GM12872 (cell line): ENCODE measurements at regions not wholly inside any gene's neighbourhood (a gene's known extent, or its start where the extent isn't known, plus 50 kb on each side); places are given as distances from the start of the nearest gene placed in this dataset.
A peak's percentile ranks its signal among the peaks of the same experiment; 100 is the strongest.

Source experiments
- CTCF ChIP-seq: IDR thresholded peaks from 3 replicates; pipeline ENCODE4 v1.5.1; 2011; ENCODE audit warnings: low read depth, mild to moderate bottlenecking, low read length, moderate library complexity; ENCODE audit not compliant: insufficient read depth

GRCh38 chr21:35400233-35400939, 351.3 kb upstream of the RUNX1 start:
- TF ChIP-seq CTCF = peak; percentile 54; the same call in 2 of the 3 replicates

- no peak for TF ChIP-seq CTCF
These were observed 350.6 kb upstream of the RUNX1 start for GRCh38 chr21:35399706-35400105.

GRCh38 chr21:35399002-35399530, 350.0 kb upstream of the RUNX1 start:
- no peak for TF ChIP-seq CTCF

GRCh38 chr21:35398346-35398982, 349.4 kb upstream of the RUNX1 start:
- no peak for TF ChIP-seq CTCF

GRCh38 chr21:35397781-35398180, 348.7 kb upstream of the RUNX1 start:
- no peak for TF ChIP-seq CTCF

GRCh38 chr21:35396655-35397054, 347.6 kb upstream of the RUNX1 start:
- TF ChIP-seq CTCF = no peak

GRCh38 chr21:35395728-35396127, 346.6 kb upstream of the RUNX1 start:
- TF ChIP-seq CTCF = no peak
